OCI-LY3 (cell line): ENCODE measurements at regions not wholly inside any gene's neighbourhood (a gene's known extent, or its start where the extent isn't known, plus 50 kb on each side); places are given as distances from the start of the nearest gene placed in this dataset.

Experiments used
- EZH2phosphoT487 ChIP-seq: fragments of 200-600 bp; shearing (Covaris generic); IDR thresholded peaks from 2 replicates; pipeline ENCODE4 v1.6.1; 2018; ENCODE audit warnings: antibody characterized with exemption, mixed run types, low read depth
- TF ChIP-seq, protein P1 (sequence below): fragments of 200-600, 300-600 bp; sonication (generic); IDR thresholded peaks from 2 replicates; pipeline ENCODE4 v1.5.1; 2014; ENCODE audit warnings: antibody characterized with exemption, low read length, low read depth

DNA sequence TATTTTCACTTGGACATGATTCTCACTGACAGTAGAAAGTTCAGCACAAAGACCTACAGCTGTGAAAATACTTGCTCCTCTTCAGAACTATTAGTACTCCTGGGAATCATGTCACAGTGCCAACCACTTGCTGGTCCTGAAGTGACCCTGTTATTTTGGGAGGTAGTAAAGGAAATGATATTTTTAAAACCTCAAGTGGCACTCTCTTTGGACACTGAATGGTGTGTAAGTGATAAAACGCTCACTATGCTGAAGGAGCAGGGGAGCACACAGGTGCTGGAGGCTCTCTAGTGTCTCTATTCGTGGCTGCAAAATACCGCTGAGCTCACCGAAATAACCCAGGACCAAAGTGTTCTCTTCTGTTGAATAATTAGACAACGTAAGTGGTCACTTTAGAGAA lies 76.9 kb upstream of the SPATA31D4 start:
- TF ChIP-seq, protein P1, sequence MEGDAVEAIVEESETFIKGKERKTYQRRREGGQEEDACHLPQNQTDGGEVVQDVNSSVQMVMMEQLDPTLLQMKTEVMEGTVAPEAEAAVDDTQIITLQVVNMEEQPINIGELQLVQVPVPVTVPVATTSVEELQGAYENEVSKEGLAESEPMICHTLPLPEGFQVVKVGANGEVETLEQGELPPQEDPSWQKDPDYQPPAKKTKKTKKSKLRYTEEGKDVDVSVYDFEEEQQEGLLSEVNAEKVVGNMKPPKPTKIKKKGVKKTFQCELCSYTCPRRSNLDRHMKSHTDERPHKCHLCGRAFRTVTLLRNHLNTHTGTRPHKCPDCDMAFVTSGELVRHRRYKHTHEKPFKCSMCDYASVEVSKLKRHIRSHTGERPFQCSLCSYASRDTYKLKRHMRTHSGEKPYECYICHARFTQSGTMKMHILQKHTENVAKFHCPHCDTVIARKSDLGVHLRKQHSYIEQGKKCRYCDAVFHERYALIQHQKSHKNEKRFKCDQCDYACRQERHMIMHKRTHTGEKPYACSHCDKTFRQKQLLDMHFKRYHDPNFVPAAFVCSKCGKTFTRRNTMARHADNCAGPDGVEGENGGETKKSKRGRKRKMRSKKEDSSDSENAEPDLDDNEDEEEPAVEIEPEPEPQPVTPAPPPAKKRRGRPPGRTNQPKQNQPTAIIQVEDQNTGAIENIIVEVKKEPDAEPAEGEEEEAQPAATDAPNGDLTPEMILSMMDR, result no peak
- TF ChIP-seq EZH2phosphoT487, result no peak
